C4-2B (cell line): ENCODE measurements at regions not wholly inside any gene's neighbourhood (a gene's known extent, or its start where the extent isn't known, plus 50 kb on each side); places are given as distances from the start of the nearest gene placed in this dataset.
"Not testable (repeated sequence)": the region's sequence is repeated elsewhere in the genome, so short reads cannot be mapped to it uniquely, and the experiment has no call there.

ENCODE experiments used
- H3K27ac ChIP-seq: fragments of 450-650 bp; 2 replicates; pipeline ENCODE4 v1.5.1; 2017
- ZFX ChIP-seq: fragments of 450-650 bp; IDR thresholded peaks from 2 replicates; pipeline ENCODE4 v1.6.1; 2017
- TF ChIP-seq, protein P1 (sequence below): fragments of 450-650 bp; conservative IDR thresholded peaks from 2 replicates; pipeline ENCODE4 v1.5.1; 2017; ENCODE audit warnings: mild to moderate bottlenecking

DNA sequence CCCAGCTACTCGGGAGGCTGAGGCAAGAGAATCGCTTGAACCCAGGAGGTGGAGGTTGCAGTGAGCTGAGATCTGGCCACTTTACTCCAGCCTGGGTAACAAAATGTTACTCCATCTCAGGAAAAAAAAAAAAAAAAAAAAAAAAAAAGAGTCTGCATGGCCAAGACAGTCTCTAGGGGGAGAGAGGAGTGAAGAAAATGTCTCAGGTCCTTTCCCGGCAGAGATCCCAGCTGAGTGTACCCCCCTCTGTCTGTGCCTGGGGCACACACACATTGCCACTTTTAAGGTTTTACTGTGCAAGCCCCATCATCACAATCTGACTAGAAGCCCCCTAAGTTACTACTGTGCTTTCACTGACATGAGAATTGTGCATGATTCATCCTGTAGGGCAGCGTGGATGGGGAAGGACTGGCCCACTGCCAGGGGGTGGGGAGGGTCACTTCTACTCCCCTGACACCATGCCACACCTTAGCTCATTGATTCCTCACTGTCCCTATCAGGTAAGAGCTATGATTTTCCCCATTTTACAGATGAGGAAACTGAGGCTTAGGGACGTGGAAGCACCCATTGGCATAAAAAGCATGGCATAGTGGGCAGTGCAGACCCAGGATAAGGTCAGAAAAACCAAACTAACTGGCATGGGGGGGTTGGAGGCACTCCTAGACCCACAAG, 102.3 kb upstream of the LARP1 start:
- TF ChIP-seq ZFX: no peak
- TF ChIP-seq, protein P1, sequence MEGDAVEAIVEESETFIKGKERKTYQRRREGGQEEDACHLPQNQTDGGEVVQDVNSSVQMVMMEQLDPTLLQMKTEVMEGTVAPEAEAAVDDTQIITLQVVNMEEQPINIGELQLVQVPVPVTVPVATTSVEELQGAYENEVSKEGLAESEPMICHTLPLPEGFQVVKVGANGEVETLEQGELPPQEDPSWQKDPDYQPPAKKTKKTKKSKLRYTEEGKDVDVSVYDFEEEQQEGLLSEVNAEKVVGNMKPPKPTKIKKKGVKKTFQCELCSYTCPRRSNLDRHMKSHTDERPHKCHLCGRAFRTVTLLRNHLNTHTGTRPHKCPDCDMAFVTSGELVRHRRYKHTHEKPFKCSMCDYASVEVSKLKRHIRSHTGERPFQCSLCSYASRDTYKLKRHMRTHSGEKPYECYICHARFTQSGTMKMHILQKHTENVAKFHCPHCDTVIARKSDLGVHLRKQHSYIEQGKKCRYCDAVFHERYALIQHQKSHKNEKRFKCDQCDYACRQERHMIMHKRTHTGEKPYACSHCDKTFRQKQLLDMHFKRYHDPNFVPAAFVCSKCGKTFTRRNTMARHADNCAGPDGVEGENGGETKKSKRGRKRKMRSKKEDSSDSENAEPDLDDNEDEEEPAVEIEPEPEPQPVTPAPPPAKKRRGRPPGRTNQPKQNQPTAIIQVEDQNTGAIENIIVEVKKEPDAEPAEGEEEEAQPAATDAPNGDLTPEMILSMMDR: no peak

GRCh38 chr5:154651795-154652194, 103.4 kb upstream of the LARP1 start:
- not testable (repeated sequence) for H3K27ac ChIP-seq

More for the DNA sequence above, 102.3 kb upstream of the LARP1 start:
- no peak overlapping the region for H3K27ac ChIP-seq

DNA sequence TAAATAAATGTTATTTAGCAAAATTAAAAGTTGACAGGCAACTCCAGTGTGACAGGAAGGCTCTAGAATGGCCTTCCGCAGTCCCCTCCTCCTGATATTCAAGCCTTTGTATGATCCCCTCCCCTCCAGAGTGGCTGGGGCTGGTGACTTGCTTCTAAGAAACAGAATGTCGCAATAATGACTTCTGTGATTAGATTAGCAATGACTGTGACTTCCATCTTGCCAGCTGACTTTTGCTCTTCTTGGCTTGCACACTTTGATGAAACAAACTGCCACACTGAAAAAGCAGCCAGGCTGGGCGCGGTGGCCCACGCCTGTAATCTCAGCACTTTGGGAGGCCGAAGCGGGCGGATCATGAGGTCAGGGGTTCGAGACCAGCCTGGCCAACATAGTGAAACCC, 106.5 kb upstream of the LARP1 start:
- no peak overlapping the region for H3K27ac ChIP-seq
- TF ChIP-seq, protein P1: no peak
- no peak for TF ChIP-seq ZFX

- TF ChIP-seq, protein P1: no peak
- TF ChIP-seq ZFX: no peak
- H3K27ac ChIP-seq: no peak overlapping the region
Measured at GRCh38 chr5:154648229-154648628, 106.9 kb upstream of the LARP1 start.

GRCh38 chr5:154647761-154648145, 107.4 kb upstream of the LARP1 start:
- TF ChIP-seq, protein P1: no peak
- no peak for TF ChIP-seq ZFX

GRCh38 chr5:154647114-154647760, 107.9 kb upstream of the LARP1 start:
- no peak overlapping the region for H3K27ac ChIP-seq
- TF ChIP-seq, protein P1: no peak
- no peak for TF ChIP-seq ZFX

More at GRCh38 chr5:154647761-154648145, 107.4 kb upstream of the LARP1 start:
- H3K27ac ChIP-seq: no peak overlapping the region

- H3K27ac ChIP-seq: no peak overlapping the region
- TF ChIP-seq, protein P1: no peak
- TF ChIP-seq ZFX: no peak
Measured at GRCh38 chr5:154646745-154647113, 108.4 kb upstream of the LARP1 start.
